Gastrocnemius medialis (tissue), 4 donors: ENCODE measurements at regions not wholly inside any gene's neighbourhood (a gene's known extent, or its start where the extent isn't known, plus 50 kb on each side); places are given as distances from the start of the nearest gene placed in this dataset.

Source experiments
- POLR2A ChIP-seq, 2 donors: fragments of 450-650 bp; IDR thresholded peaks; one replicate each; pipeline ENCODE4 v1.6.1; 2017; ENCODE audit warnings: antibody characterized with exemption in 2 of 2, mild to moderate bottlenecking in 2 of 2, moderate library complexity in 2 of 2
- TF ChIP-seq, protein P1 (sequence below), 5 experiments: fragments of 450-650 bp in 3 of 5; fragments of 200-600 bp in 2 of 5; sonication (generic) in 2 of 5; IDR thresholded peaks in 4 of 5; conservative IDR thresholded peaks in 1 of 5; 1 replicate in 4 of 5; 2 replicates in 1 of 5; pipeline ENCODE4 v1.5.1; 2016 to 2019; ENCODE audit warnings: antibody characterized with exemption in 5 of 5, mild to moderate bottlenecking in 3 of 5, moderate library complexity in 3 of 5

DNA sequence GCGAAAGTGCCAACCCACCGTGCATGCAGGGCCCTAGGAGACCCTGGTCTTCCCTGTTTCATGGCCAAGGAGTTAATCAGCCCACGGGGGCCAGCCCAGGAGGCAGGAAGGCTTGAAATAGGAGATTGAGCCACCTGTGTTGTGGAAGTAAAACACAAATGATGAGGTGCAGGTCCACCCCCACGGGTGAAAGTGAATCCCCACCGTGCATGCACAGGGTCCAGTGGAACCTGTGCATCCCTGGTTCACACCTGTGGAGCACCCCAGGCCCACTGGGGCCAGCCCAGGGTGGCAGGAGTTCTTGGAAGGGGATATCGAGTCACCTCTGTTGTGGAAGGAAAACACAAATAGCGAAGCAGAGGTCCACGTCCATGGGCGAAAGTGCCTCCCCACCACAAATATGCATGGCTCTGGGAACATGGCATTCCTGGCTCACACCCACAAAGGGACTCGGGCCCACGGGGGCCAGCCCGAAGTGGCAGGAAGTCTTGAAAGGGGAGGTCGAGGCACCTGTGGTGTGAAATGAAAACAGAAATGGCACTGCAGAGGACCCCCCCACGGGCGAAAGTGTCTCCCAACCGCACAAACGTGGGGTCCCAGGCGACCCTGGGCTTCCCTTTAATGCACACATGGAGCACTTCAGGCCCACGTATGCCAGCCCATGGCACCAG, 381.5 kb downstream of the ALG10 start:
- TF ChIP-seq, protein P1, sequence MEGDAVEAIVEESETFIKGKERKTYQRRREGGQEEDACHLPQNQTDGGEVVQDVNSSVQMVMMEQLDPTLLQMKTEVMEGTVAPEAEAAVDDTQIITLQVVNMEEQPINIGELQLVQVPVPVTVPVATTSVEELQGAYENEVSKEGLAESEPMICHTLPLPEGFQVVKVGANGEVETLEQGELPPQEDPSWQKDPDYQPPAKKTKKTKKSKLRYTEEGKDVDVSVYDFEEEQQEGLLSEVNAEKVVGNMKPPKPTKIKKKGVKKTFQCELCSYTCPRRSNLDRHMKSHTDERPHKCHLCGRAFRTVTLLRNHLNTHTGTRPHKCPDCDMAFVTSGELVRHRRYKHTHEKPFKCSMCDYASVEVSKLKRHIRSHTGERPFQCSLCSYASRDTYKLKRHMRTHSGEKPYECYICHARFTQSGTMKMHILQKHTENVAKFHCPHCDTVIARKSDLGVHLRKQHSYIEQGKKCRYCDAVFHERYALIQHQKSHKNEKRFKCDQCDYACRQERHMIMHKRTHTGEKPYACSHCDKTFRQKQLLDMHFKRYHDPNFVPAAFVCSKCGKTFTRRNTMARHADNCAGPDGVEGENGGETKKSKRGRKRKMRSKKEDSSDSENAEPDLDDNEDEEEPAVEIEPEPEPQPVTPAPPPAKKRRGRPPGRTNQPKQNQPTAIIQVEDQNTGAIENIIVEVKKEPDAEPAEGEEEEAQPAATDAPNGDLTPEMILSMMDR (IDR thresholded peaks at IDR 0.05 in 4 of 5, conservative IDR thresholded peaks at IDR 0.05 in 1 of 5), result no peak
- TF ChIP-seq POLR2A (IDR thresholded peaks at IDR 0.05), result no peak
